GM23338 (cell line): ENCODE measurements at regions not wholly inside any gene's neighbourhood (a gene's known extent, or its start where the extent isn't known, plus 50 kb on each side); places are given as distances from the start of the nearest gene placed in this dataset.

Experiments
- ATAC-seq: fragments of 200-7000 bp; cut with Tn5 transposase; 3 replicates; pipeline ENCODE4 v1.9.1; 2020
- DNase-seq: peaks from one replicate; pipeline ENCODE4 v3.0.0-alpha.2; 2015; ENCODE audit warnings: low spot score
- H2AFZ ChIP-seq: fragments of 200-600 bp; sonication (generic); 2 replicates; pipeline ENCODE4 v1.8.0; 2016; ENCODE audit warnings: antibody characterized with exemption, mild to moderate bottlenecking, moderate library complexity
- H3F3A ChIP-seq: fragments of 200-600 bp; sonication (generic); replicated peaks from 2 replicates; pipeline ENCODE4 v1.8.0; 2017; ENCODE audit warnings: antibody characterized with exemption, mixed run types, low read depth
- H3K27ac ChIP-seq: fragments of 200-600 bp; sonication (generic); 2 replicates; pipeline ENCODE4 v1.6.1; 2016; ENCODE audit warnings: low read depth
- H3K27me3 ChIP-seq: fragments of 200-600 bp; sonication (generic); 2 replicates; pipeline ENCODE4 v1.8.0; 2016; ENCODE audit warnings: mild to moderate bottlenecking, mixed run types, moderate library complexity; ENCODE audit not compliant: insufficient read depth
- H3K36me3 ChIP-seq: fragments of 200-600 bp; sonication (generic); 2 replicates; pipeline ENCODE4 v1.8.0; 2016; ENCODE audit warnings: mild to moderate bottlenecking; ENCODE audit not compliant: insufficient read depth
- H3K4me1 ChIP-seq: fragments of 200-600 bp; sonication (generic); 2 replicates; pipeline ENCODE4 v1.8.0; 2016; ENCODE audit warnings: mild to moderate bottlenecking, moderate library complexity; ENCODE audit not compliant: insufficient read depth
- H3K4me2 ChIP-seq: fragments of 200-600 bp; sonication (generic); 2 replicates; pipeline ENCODE4 v1.7.1; 2017; ENCODE audit warnings: mixed run types
- H3K4me3 ChIP-seq: fragments of 200-600 bp; sonication (generic); 2 replicates; pipeline ENCODE4 v1.6.1; 2016; ENCODE audit warnings: mixed run types
- H3K79me2 ChIP-seq: fragments of 200-600 bp; sonication (generic); replicated peaks from 2 replicates; pipeline ENCODE4 v1.8.0; 2017; ENCODE audit warnings: mild to moderate bottlenecking; ENCODE audit not compliant: insufficient read depth
- H3K9me2 ChIP-seq: fragments of 200-600 bp; sonication (generic); 2 replicates; pipeline ENCODE4 v1.8.0; 2017; ENCODE audit not compliant: insufficient read depth
- H4K20me1 ChIP-seq: fragments of 200-600 bp; sonication (generic); replicated peaks from 2 replicates; pipeline ENCODE4 v1.8.0; 2017; ENCODE audit warnings: mild to moderate bottlenecking; ENCODE audit not compliant: insufficient read depth
- H3K27ac Mint-ChIP-seq: 2 replicates; pipeline ENCODE4 v1.8.0; 2020; ENCODE audit warnings: inconsistent platforms, mild to moderate bottlenecking, moderate library complexity, mixed read lengths
- H3K27me3 Mint-ChIP-seq: 3 replicates; pipeline ENCODE4 v1.8.0; 2022; ENCODE audit warnings: low read depth, mild to moderate bottlenecking, moderate library complexity, mixed read lengths, inconsistent platforms; ENCODE audit not compliant: insufficient read depth, poor library complexity
- H3K36me3 Mint-ChIP-seq: 3 replicates; pipeline ENCODE4 v1.8.0; 2021; ENCODE audit warnings: low read depth, mild to moderate bottlenecking, inconsistent platforms, moderate library complexity, mixed read lengths
- H3K4me1 Mint-ChIP-seq: 3 replicates; pipeline ENCODE4 v1.8.0; 2020; ENCODE audit warnings: mild to moderate bottlenecking, inconsistent platforms, mixed read lengths
- H3K4me3 Mint-ChIP-seq: 3 replicates; pipeline ENCODE4 v1.8.0; 2021; ENCODE audit warnings: moderate library complexity, mild to moderate bottlenecking, inconsistent platforms, mixed read lengths
- H3K9me3 Mint-ChIP-seq: 3 replicates; pipeline ENCODE4 v1.8.0; 2020; ENCODE audit warnings: moderate library complexity, mild to moderate bottlenecking, inconsistent platforms, mixed read lengths
- CREB1 ChIP-seq: fragments of 250-450 bp; sonication (Bioruptor Pico); IDR thresholded peaks from 2 replicates; pipeline ENCODE4 v1.5.0; 2020; ENCODE audit warnings: low read depth, mild to moderate bottlenecking, moderate library complexity
- CTCF ChIP-seq, 2 experiments: fragments of 200-600 bp in 1 of 2; sonication (generic) in 1 of 2; conservative IDR thresholded peaks; 2 replicates each; pipeline versions ENCODE4 v1.5.1 to v1.6.1; 2016 to 2017; ENCODE audit warnings: antibody characterized with exemption in 2 of 2, low read depth in 2 of 2, mild to moderate bottlenecking in 2 of 2, moderate library complexity in 1 of 2
- EZH2 ChIP-seq: fragments of 200-600 bp; sonication (generic); IDR thresholded peaks from one replicate; pipeline ENCODE4 v1.8.0; 2017; ENCODE audit warnings: antibody characterized with exemption, mild to moderate bottlenecking, low read depth; ENCODE audit not compliant: unreplicated experiment
- EZH2phosphoT487 ChIP-seq: fragments of 200-600 bp; sonication (generic); IDR thresholded peaks from one replicate; pipeline ENCODE4 v1.8.1; 2018; ENCODE audit warnings: antibody characterized with exemption; ENCODE audit not compliant: unreplicated experiment
- JUNB ChIP-seq: IDR thresholded peaks from one replicate; pipeline ENCODE4 v1.6.1; 2016; ENCODE audit warnings: antibody characterized with exemption; ENCODE audit not compliant: unreplicated experiment
- NANOG ChIP-seq: IDR thresholded peaks from 2 replicates; pipeline ENCODE4 v1.6.1; 2016; ENCODE audit warnings: antibody characterized with exemption, borderline replicate concordance
- POLR2AphosphoS5 ChIP-seq: IDR thresholded peaks from 2 replicates; pipeline ENCODE4 v1.6.1; 2016; ENCODE audit warnings: antibody characterized with exemption, low read depth
- REST ChIP-seq: IDR thresholded peaks from one replicate; pipeline ENCODE4 v1.6.1; 2018; ENCODE audit warnings: antibody characterized with exemption; ENCODE audit not compliant: unreplicated experiment
- STAT1 ChIP-seq: IDR thresholded peaks from one replicate; pipeline ENCODE4 v1.6.1; 2016; ENCODE audit warnings: antibody characterized with exemption; ENCODE audit not compliant: unreplicated experiment
- ZNF114 ChIP-seq: fragments of 250-450 bp; sonication (Bioruptor Pico); IDR thresholded peaks from 2 replicates; pipeline ENCODE4 v1.5.0; 2020; ENCODE audit warnings: mild to moderate bottlenecking, moderate library complexity
- ZNF331 ChIP-seq: fragments of 250-450 bp; sonication (Bioruptor Pico); IDR thresholded peaks from 2 replicates; pipeline ENCODE4 v1.5.0; 2020; ENCODE audit warnings: low read depth, mild to moderate bottlenecking, moderate library complexity
- ZNF462 ChIP-seq: fragments of 250-450 bp; sonication (Bioruptor Pico); IDR thresholded peaks from 2 replicates; pipeline ENCODE4 v1.5.0; 2020; ENCODE audit warnings: mild to moderate bottlenecking, moderate library complexity
- TF ChIP-seq, protein P1 (sequence below): IDR thresholded peaks from 2 replicates; pipeline ENCODE4 v1.6.1; 2016; ENCODE audit warnings: antibody characterized with exemption

- H3K9me3 Mint-ChIP-seq, result no peaks in the 10 kb centered on the region
- H3K4me3 Mint-ChIP-seq, result no peak overlapping the region
- H3F3A ChIP-seq, result no peaks in the 10 kb centered on the region
- H3K27ac ChIP-seq, result no peak overlapping the region
- peaks cover 5% of the 10 kb centered on the region for H3K27me3 Mint-ChIP-seq
- H3K4me1 Mint-ChIP-seq, result 0 out of 3 replicates have a peak, but pooled peaks cover 3% of the 10 kb centered on the region
- H3K9me2 ChIP-seq, result peaks cover 12% of the 10 kb centered on the region
- no peak overlapping the region for H3K4me2 ChIP-seq
- no peaks in the 10 kb centered on the region for H3K4me1 ChIP-seq
- no peak overlapping the region for H3K27ac Mint-ChIP-seq
- DNase-seq (no peak), ATAC-seq (no peak)
- no peaks in the 10 kb centered on the region for H3K79me2 ChIP-seq
- no peak overlapping the region for H2AFZ ChIP-seq
- no peaks in the 10 kb centered on the region for H3K36me3 Mint-ChIP-seq
- H3K27me3 ChIP-seq, result no peaks in the 10 kb centered on the region
- H4K20me1 ChIP-seq, result no peaks in the 10 kb centered on the region
- TF ChIP-seq EZH2 (no peak), POLR2AphosphoS5 (no peak), STAT1 (no peak), ZNF462 (no peak), ZNF114 (CRISPR knock-in tag) (no peak), NANOG (no peak), JUNB (no peak), ZNF331 (CRISPR knock-in tag) (no peak), CREB1 (CRISPR knock-in tag) (no peak), CTCF (conservative IDR thresholded peaks at IDR 0.05; ENCODE audit: low read depth in 2 of 2) (no peak), EZH2phosphoT487 (no peak), REST (no peak)
- TF ChIP-seq, protein P1, sequence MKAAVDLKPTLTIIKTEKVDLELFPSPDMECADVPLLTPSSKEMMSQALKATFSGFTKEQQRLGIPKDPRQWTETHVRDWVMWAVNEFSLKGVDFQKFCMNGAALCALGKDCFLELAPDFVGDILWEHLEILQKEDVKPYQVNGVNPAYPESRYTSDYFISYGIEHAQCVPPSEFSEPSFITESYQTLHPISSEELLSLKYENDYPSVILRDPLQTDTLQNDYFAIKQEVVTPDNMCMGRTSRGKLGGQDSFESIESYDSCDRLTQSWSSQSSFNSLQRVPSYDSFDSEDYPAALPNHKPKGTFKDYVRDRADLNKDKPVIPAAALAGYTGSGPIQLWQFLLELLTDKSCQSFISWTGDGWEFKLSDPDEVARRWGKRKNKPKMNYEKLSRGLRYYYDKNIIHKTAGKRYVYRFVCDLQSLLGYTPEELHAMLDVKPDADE, result no peak
- H3K36me3 ChIP-seq, result no peaks in the 10 kb centered on the region
- H3K4me3 ChIP-seq, result no peak overlapping the region
Measured at GRCh38 chr5:66367814-66368541, 223.9 kb downstream of the SREK1 start.
